ENCODE measurements at regions not wholly inside any gene's neighbourhood (a gene's known extent, or its start where the extent isn't known, plus 50 kb on each side); places are given as distances from the start of the nearest gene placed in this dataset.

GRCh38 chr5:172541773-172542136 lies 87.4 kb upstream of the SH3PXD2B start (continued):
- TF ChIP-seq, protein P1, sequence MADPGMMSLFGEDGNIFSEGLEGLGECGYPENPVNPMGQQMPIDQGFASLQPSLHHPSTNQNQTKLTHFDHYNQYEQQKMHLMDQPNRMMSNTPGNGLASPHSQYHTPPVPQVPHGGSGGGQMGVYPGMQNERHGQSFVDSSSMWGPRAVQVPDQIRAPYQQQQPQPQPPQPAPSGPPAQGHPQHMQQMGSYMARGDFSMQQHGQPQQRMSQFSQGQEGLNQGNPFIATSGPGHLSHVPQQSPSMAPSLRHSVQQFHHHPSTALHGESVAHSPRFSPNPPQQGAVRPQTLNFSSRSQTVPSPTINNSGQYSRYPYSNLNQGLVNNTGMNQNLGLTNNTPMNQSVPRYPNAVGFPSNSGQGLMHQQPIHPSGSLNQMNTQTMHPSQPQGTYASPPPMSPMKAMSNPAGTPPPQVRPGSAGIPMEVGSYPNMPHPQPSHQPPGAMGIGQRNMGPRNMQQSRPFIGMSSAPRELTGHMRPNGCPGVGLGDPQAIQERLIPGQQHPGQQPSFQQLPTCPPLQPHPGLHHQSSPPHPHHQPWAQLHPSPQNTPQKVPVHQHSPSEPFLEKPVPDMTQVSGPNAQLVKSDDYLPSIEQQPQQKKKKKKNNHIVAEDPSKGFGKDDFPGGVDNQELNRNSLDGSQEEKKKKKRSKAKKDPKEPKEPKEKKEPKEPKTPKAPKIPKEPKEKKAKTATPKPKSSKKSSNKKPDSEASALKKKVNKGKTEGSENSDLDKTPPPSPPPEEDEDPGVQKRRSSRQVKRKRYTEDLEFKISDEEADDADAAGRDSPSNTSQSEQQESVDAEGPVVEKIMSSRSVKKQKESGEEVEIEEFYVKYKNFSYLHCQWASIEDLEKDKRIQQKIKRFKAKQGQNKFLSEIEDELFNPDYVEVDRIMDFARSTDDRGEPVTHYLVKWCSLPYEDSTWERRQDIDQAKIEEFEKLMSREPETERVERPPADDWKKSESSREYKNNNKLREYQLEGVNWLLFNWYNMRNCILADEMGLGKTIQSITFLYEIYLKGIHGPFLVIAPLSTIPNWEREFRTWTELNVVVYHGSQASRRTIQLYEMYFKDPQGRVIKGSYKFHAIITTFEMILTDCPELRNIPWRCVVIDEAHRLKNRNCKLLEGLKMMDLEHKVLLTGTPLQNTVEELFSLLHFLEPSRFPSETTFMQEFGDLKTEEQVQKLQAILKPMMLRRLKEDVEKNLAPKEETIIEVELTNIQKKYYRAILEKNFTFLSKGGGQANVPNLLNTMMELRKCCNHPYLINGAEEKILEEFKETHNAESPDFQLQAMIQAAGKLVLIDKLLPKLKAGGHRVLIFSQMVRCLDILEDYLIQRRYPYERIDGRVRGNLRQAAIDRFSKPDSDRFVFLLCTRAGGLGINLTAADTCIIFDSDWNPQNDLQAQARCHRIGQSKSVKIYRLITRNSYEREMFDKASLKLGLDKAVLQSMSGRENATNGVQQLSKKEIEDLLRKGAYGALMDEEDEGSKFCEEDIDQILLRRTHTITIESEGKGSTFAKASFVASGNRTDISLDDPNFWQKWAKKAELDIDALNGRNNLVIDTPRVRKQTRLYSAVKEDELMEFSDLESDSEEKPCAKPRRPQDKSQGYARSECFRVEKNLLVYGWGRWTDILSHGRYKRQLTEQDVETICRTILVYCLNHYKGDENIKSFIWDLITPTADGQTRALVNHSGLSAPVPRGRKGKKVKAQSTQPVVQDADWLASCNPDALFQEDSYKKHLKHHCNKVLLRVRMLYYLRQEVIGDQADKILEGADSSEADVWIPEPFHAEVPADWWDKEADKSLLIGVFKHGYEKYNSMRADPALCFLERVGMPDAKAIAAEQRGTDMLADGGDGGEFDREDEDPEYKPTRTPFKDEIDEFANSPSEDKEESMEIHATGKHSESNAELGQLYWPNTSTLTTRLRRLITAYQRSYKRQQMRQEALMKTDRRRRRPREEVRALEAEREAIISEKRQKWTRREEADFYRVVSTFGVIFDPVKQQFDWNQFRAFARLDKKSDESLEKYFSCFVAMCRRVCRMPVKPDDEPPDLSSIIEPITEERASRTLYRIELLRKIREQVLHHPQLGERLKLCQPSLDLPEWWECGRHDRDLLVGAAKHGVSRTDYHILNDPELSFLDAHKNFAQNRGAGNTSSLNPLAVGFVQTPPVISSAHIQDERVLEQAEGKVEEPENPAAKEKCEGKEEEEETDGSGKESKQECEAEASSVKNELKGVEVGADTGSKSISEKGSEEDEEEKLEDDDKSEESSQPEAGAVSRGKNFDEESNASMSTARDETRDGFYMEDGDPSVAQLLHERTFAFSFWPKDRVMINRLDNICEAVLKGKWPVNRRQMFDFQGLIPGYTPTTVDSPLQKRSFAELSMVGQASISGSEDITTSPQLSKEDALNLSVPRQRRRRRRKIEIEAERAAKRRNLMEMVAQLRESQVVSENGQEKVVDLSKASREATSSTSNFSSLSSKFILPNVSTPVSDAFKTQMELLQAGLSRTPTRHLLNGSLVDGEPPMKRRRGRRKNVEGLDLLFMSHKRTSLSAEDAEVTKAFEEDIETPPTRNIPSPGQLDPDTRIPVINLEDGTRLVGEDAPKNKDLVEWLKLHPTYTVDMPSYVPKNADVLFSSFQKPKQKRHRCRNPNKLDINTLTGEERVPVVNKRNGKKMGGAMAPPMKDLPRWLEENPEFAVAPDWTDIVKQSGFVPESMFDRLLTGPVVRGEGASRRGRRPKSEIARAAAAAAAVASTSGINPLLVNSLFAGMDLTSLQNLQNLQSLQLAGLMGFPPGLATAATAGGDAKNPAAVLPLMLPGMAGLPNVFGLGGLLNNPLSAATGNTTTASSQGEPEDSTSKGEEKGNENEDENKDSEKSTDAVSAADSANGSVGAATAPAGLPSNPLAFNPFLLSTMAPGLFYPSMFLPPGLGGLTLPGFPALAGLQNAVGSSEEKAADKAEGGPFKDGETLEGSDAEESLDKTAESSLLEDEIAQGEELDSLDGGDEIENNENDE (IDR thresholded peaks at IDR 0.05; ENCODE audit: insufficient replicate concordance, low read length): no peak
- TF ChIP-seq SIX5 (IDR thresholded peaks at IDR 0.05; ENCODE audit: low read depth, low read length) (no peak), POLR2AphosphoS5 (IDR thresholded peaks at IDR 0.05; ENCODE audit: low read depth, low read length) (no peak), BRCA1 (IDR thresholded peaks at IDR 0.05; ENCODE audit: low read depth, low read length) (no peak)
- TF ChIP-seq, protein P2, sequence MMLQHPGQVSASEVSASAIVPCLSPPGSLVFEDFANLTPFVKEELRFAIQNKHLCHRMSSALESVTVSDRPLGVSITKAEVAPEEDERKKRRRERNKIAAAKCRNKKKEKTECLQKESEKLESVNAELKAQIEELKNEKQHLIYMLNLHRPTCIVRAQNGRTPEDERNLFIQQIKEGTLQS (IDR thresholded peaks at IDR 0.05; ENCODE audit: insufficient read depth, low read depth, low read length): no peak

Data from H1 (cell line).